Stomach (tissue), 4 donors: ENCODE measurements at regions not wholly inside any gene's neighbourhood (a gene's known extent, or its start where the extent isn't known, plus 50 kb on each side); places are given as distances from the start of the nearest gene placed in this dataset.

ENCODE experiments used
- EP300 ChIP-seq: sonication (generic); formaldehyde crosslinking; IDR thresholded peaks from one replicate; pipeline ENCODE4 v1.6.1; 2017; ENCODE audit warnings: antibody characterized with exemption
- POLR2A ChIP-seq, 4 donors: fragments of 450-650 bp; IDR thresholded peaks; one replicate each; pipeline ENCODE4 v1.6.1; 2016; ENCODE audit warnings: antibody characterized with exemption in 4 of 4, control low read depth in 2 of 4, mild to moderate bottlenecking in 1 of 4, moderate library complexity in 1 of 4
- POLR2AphosphoS5 ChIP-seq, 3 donors: sonication (generic); formaldehyde crosslinking; IDR thresholded peaks; one replicate each; pipeline ENCODE4 v1.6.1; 2016; ENCODE audit warnings: antibody characterized with exemption in 3 of 3
- TF ChIP-seq, protein P1 (sequence below), 7 experiments: fragments of 450-650 bp in 4 of 7; fragments of 200-600 bp in 3 of 7; sonication (generic) in 3 of 7; IDR thresholded peaks; one replicate each; pipeline ENCODE4 v1.5.1; 2016 to 2019; ENCODE audit warnings: antibody characterized with exemption in 7 of 7, control low read depth in 2 of 7, mild to moderate bottlenecking in 1 of 7

DNA sequence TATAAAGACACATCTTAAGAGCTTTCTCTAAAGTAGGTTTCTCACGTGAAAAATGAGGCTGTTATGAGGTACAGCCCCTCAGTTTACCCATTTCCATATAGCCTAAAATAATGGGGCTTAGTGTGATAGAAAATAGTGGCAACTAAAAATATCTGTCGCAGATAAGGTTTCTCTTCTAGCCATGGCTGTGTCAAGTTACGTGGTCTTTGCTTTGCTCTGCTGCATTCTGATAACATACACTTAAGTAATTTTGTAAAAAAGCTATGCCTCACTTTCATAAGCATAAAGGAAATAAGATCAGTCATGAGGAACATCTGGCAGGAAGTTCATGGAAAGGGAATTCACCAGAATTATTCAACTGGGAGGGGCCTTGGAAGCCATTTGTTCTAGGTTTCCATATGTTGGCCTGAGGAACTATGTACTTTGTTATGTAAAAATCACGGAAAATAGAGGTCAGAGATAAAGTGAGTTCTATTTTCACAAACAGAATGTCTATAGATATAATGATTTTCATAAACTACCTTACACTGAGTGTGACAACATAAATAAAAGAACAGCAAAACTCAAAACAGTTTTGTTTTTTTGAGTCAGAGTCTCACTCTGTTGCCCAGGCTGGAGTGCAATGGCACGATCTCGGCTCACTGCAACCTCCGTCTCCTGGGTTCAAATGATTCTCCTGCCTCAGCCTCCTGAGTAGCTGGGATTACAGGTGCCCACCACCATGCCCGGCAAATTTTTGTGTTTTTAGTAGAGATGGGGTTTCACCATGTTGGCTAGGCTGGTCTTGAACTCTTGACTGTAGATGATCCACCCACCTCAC is 195.6 kb upstream of the KRR1 start:
- no peak for TF ChIP-seq EP300
- no peak for TF ChIP-seq POLR2A (IDR thresholded peaks at IDR 0.05)
- TF ChIP-seq, protein P1, sequence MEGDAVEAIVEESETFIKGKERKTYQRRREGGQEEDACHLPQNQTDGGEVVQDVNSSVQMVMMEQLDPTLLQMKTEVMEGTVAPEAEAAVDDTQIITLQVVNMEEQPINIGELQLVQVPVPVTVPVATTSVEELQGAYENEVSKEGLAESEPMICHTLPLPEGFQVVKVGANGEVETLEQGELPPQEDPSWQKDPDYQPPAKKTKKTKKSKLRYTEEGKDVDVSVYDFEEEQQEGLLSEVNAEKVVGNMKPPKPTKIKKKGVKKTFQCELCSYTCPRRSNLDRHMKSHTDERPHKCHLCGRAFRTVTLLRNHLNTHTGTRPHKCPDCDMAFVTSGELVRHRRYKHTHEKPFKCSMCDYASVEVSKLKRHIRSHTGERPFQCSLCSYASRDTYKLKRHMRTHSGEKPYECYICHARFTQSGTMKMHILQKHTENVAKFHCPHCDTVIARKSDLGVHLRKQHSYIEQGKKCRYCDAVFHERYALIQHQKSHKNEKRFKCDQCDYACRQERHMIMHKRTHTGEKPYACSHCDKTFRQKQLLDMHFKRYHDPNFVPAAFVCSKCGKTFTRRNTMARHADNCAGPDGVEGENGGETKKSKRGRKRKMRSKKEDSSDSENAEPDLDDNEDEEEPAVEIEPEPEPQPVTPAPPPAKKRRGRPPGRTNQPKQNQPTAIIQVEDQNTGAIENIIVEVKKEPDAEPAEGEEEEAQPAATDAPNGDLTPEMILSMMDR (IDR thresholded peaks at IDR 0.05): no peak
- TF ChIP-seq POLR2AphosphoS5 (IDR thresholded peaks at IDR 0.05): no peak
